ENCODE measurements at regions not wholly inside any gene's neighbourhood (a gene's known extent, or its start where the extent isn't known, plus 50 kb on each side); places are given as distances from the start of the nearest gene placed in this dataset.

GRCh38 chr5:3933966-3934365 is 338.3 kb downstream of the IRX1 start:
- H3K9me3 Mint-ChIP-seq: peaks cover 5 to 18% of the 10 kb centered on the region in 2 donors
- ATAC-seq: no peak

GRCh38 chr5:3943859-3944258 is 348.2 kb downstream of the IRX1 start:
- Mint-ChIP-seq H3K27ac (no peak overlapping the region), H3K36me3 (no peaks in the 10 kb centered on the region), H3K9me3 (peaks cover 4 to 16% of the 10 kb centered on the region in 2 donors)
- DNase-seq (ENCODE audit: low spot score in 2 of 2): no peak
- no peak for ATAC-seq

More at GRCh38 chr5:3933966-3934365, 338.3 kb downstream of the IRX1 start:
- DNase-seq (ENCODE audit: low spot score in 2 of 2): no peak
- Mint-ChIP-seq H3K36me3 (peaks cover 0 to 4% of the 10 kb centered on the region in 2 donors), H3K27ac (no peak overlapping the region)

GRCh38 chr5:3944930-3945329 is 349.3 kb downstream of the IRX1 start:
- Mint-ChIP-seq H3K27ac (no peak overlapping the region), H3K36me3 (no peaks in the 10 kb centered on the region), H3K9me3 (peaks cover 4 to 16% of the 10 kb centered on the region in 2 donors)
- DNase-seq (ENCODE audit: low spot score in 2 of 2): no peak
- no peak for ATAC-seq

DNA sequence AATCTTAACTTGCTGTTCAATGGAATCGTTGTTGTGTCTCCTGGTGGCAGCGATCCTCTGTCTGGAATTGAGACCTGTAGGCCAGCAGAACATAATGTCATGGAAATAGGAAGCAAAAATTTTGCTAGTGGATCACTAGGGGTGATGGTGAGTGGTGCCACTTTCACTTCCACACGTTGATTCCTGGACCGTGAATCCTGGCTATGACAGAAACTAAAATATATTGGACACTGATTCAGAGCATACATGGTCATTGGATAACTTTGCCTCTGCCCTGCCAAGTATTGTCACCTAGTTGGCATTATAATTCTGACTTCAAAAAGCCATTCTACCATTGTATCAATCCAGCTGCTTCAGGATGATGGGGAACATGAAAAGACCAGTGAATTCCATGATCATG is 353.2 kb downstream of the IRX1 start:
- peaks cover 0 to 6% of the 10 kb centered on the region in 2 donors for H3K9me3 Mint-ChIP-seq
- no peak overlapping the region for H3K27ac Mint-ChIP-seq
- ATAC-seq (no peak), DNase-seq (ENCODE audit: low spot score in 2 of 2) (no peak)
- H3K36me3 Mint-ChIP-seq: no peaks in the 10 kb centered on the region

- no peak overlapping the region for H3K27ac Mint-ChIP-seq
- ATAC-seq (no peak), DNase-seq (ENCODE audit: low spot score in 2 of 2) (no peak)
- peaks cover 0 to 5% of the 10 kb centered on the region in 2 donors for H3K36me3 Mint-ChIP-seq
- H3K9me3 Mint-ChIP-seq: peaks cover 13 to 20% of the 10 kb centered on the region in 2 donors
These were observed 358.6 kb downstream of the IRX1 start for GRCh38 chr5:3954199-3954598.

- DNase-seq (ENCODE audit: low spot score in 2 of 2) (no peak), ATAC-seq (no peak)
- H3K36me3 Mint-ChIP-seq: peaks cover 0 to 5% of the 10 kb centered on the region in 2 donors
- no peak overlapping the region for H3K27ac Mint-ChIP-seq
- H3K9me3 Mint-ChIP-seq: peaks cover 13 to 20% of the 10 kb centered on the region in 2 donors
These were observed 359.0 kb downstream of the IRX1 start for GRCh38 chr5:3954633-3955032.

DNA sequence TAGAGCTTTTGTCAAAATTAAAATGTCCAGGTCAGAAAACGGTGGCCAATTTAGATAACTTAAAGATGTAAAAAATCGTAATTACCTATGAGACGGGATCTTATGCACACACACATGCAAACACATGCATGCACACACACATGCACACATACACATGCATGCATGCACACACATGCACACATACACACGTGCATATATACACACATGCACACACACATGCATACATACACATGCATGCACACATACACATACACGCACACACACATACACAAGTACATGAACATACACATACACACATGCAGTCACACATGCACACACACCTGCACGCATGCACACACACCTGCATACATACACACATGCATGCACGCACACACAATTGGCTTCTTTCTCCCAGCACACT is 362.0 kb downstream of the IRX1 start:
- no peak overlapping the region for H3K27ac Mint-ChIP-seq
- peaks cover 13 to 27% of the 10 kb centered on the region in 2 donors for H3K9me3 Mint-ChIP-seq
- DNase-seq (ENCODE audit: low spot score in 2 of 2) (no peak), ATAC-seq (no peak)
- H3K36me3 Mint-ChIP-seq: peaks cover 0 to 10% of the 10 kb centered on the region in 2 donors

DNA sequence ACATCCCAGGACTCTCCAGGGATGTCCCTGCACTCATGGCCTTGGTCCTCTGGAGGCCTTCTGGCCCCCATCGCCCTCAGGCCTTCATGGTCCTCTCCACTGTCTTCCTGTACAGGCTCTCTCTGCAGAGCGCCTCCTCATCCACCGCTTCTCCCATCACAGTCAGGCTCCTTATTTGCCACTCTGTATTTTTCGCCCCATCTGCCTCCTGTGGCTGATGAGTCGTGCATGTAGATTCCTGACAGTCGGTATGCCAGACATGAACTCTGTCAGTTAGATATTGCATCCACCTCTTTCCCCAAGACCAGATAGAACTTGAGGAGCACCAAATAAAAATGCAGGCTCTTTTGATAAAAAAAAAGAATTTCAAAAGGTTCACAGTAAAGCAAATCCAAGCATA is 362.8 kb downstream of the IRX1 start:
- no peak overlapping the region for H3K27ac Mint-ChIP-seq
- DNase-seq (ENCODE audit: low spot score in 2 of 2) (no peak), ATAC-seq (no peak)
- H3K9me3 Mint-ChIP-seq: peaks cover 13 to 29% of the 10 kb centered on the region in 2 donors
- peaks cover 0 to 10% of the 10 kb centered on the region in 2 donors for H3K36me3 Mint-ChIP-seq

DNA sequence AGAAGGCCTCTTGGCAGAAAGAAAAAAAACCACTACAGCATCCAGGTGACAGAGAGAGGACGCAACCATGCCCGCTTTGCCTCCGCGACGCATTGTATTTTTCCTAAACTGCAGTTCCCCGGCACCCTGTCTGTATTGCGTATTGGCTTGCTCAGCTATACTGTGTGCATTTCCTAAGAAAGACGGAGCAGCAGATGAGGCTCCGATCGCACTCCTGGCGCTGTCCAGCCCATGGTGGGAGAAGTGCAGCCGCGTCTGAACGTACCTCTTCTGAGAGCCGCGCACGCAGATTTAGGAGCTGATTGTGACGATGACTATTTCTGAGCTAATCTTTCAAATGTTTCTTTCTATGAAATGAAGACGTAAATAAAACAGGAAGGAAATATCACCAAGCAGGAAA is 366.5 kb downstream of the IRX1 start:
- H3K36me3 Mint-ChIP-seq: peaks cover 0 to 10% of the 10 kb centered on the region in 2 donors
- ATAC-seq (no peak), DNase-seq (ENCODE audit: low spot score in 2 of 2) (no peak)
- peaks cover 20 to 34% of the 10 kb centered on the region in 2 donors for H3K9me3 Mint-ChIP-seq
- no peak overlapping the region for H3K27ac Mint-ChIP-seq

DNA sequence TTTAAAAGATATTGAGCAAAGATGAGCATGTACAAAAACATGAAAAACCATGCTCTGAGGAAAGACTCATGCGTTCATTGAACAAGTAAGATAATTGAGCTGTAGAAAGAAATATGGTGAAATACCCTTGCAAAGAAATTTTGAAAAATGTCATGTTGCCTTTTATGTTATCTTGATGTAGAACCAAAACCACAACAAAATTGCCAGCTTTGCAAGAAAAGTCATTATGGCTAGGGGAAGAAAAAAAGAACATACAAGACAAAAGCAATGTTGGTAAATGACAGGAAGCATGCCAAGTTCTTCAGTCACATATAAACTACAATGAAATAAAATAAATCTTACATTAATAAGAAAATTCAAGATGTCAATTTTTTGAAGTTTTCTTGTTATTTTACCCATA is 368.0 kb downstream of the IRX1 start:
- no peak for DNase-seq (ENCODE audit: low spot score in 2 of 2)
- Mint-ChIP-seq H3K9me3 (peaks cover 20 to 28% of the 10 kb centered on the region in 2 donors), H3K36me3 (peaks cover 0 to 11% of the 10 kb centered on the region in 2 donors), H3K27ac (no peak overlapping the region)
- ATAC-seq: no peak

- Mint-ChIP-seq H3K27ac (no peak overlapping the region), H3K9me3 (peaks cover 3 to 13% of the 10 kb centered on the region in 2 donors), H3K36me3 (peaks cover 0 to 7% of the 10 kb centered on the region in 2 donors)
- DNase-seq (ENCODE audit: low spot score in 2 of 2) (no peak), ATAC-seq (no peak)
These were observed 384.5 kb downstream of the IRX1 start for GRCh38 chr5:3980156-3980555.

GRCh38 chr5:3987867-3988266 is 392.2 kb downstream of the IRX1 start:
- ATAC-seq: no peak
- DNase-seq (ENCODE audit: low spot score in 2 of 2): no peak
- Mint-ChIP-seq H3K27ac (no peak overlapping the region), H3K9me3 (peaks cover 9 to 11% of the 10 kb centered on the region in 2 donors), H3K36me3 (peaks cover 0 to 7% of the 10 kb centered on the region in 2 donors)

- DNase-seq (ENCODE audit: low spot score in 2 of 2) (no peak), ATAC-seq (no peak)
- H3K9me3 Mint-ChIP-seq: peaks cover 5 to 8% of the 10 kb centered on the region in 2 donors
- no peaks in the 10 kb centered on the region for H3K36me3 Mint-ChIP-seq
- no peak overlapping the region for H3K27ac Mint-ChIP-seq
These were observed 398.3 kb downstream of the IRX1 start for GRCh38 chr5:3993856-3994473.

GRCh38 chr5:3994628-3995027 is 399.0 kb downstream of the IRX1 start:
- no peak overlapping the region for H3K27ac Mint-ChIP-seq
- peaks cover 8 to 10% of the 10 kb centered on the region in 2 donors for H3K9me3 Mint-ChIP-seq
- ATAC-seq (no peak), DNase-seq (ENCODE audit: low spot score in 2 of 2) (no peak)
- no peaks in the 10 kb centered on the region for H3K36me3 Mint-ChIP-seq

GRCh38 chr5:3995954-3996619 is 400.5 kb downstream of the IRX1 start:
- Mint-ChIP-seq H3K27ac (no peak overlapping the region), H3K36me3 (no peaks in the 10 kb centered on the region), H3K9me3 (peaks cover 8 to 13% of the 10 kb centered on the region in 2 donors)
- no peak for ATAC-seq
- no peak for DNase-seq (ENCODE audit: low spot score in 2 of 2)

DNA sequence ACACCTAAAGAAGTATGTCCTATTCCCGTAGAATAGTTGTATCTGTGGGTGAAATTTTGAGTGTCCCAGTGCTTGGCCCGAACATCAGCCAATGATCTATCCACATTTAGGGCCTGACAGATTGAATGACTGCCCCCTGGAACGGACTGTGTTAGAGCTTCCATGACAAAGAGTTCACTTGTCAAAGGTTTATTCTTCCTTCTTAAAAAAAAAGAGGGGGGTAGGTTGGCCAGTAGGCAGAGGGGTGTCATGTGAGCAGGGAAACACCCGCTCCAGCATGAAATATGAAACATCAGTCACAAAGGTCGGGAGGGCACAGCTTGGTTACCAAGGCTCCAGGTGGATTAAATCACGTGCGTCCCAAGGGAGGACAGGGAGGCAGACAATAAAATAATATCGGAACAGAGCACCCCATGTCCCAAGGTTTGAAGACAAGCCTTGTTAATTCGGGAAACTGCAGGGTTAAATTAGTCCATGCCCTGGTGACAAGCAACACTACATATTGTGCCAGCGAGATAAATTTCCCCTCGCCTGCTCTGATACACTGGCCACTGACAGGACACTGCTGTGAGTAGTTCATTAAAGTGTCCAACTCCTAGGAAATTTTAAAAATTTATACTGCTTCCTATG is 401.2 kb downstream of the IRX1 start:
- DNase-seq (ENCODE audit: low spot score in 2 of 2) (no peak), ATAC-seq (no peak)
- no peaks in the 10 kb centered on the region for H3K36me3 Mint-ChIP-seq
- no peak overlapping the region for H3K27ac Mint-ChIP-seq
- peaks cover 8% of the 10 kb centered on the region in 2 donors for H3K9me3 Mint-ChIP-seq

DNA sequence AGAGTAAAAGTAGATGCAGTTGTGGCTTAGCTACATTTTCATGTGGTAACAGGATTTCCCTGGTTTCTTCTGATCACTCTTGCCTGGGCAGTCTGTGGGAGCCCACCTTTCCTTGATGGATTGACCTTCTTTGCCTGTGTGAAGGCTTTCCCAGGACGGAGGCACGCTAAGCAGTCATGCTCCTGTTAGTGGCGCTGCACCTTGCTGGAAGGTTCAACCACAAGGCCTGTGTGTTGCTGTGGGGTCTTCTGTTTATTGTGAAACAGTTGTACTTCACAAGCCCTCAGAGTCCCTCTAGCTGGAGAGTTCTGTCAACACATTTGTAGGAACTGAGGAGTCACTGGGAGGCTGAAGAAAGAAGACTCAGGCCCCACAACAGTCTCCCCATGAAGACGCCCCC is 402.0 kb downstream of the IRX1 start:
- no peak for ATAC-seq
- Mint-ChIP-seq H3K9me3 (peaks cover 8% of the 10 kb centered on the region in 2 donors), H3K36me3 (no peaks in the 10 kb centered on the region), H3K27ac (no peak overlapping the region)
- no peak for DNase-seq (ENCODE audit: low spot score in 2 of 2)

Measured in activated naive CD4-positive, alpha-beta T cell treated with anti-CD3 and anti-CD28 coated beads, Interleukin-2, amount 50 U/mL, for 72 hours (primary cell).